Right ventricle myocardium inferior (tissue), 1 donor: ENCODE measurements at regions not wholly inside any gene's neighbourhood (a gene's known extent, or its start where the extent isn't known, plus 50 kb on each side); places are given as distances from the start of the nearest gene placed in this dataset.

Source experiments
- ATAC-seq: fragments of 200-7000 bp; cut with Tn5 transposase; one replicate; pipeline ENCODE4 v1.9.1; 2020; ENCODE audit warnings: mild to moderate bottlenecking, moderate library complexity
- DNase-seq: peaks from one replicate; pipeline ENCODE4 v3.0.0; 2021; ENCODE audit errors: missing footprints
- intact Hi-C: fragments of 100-400 bp; cut with DNase I; formaldehyde crosslinking; loops from one replicate; pipeline ENCODE4 v1.11.0; 2022
- donor health status: DM: no; HTN: yes; CAD: no; lungs with severe emphysema.

GRCh38 chr6:16846399-16846778, 85.1 kb upstream of the ATXN1 start:
- ATAC-seq (no peak), DNase-seq (no peak)
- intact Hi-C loops: no loop called here

- no peak for ATAC-seq
- intact Hi-C loops: no loop called here
- DNase-seq: no peak
Observed at GRCh38 chr6:16844183-16844582, 82.9 kb upstream of the ATXN1 start.

GRCh38 chr6:16842676-16843075, 81.4 kb upstream of the ATXN1 start:
- intact Hi-C loops: no loop called here
- ATAC-seq (no peak), DNase-seq (no peak)

GRCh38 chr6:16841241-16841640, 80.0 kb upstream of the ATXN1 start:
- no peak for ATAC-seq
- no peak for DNase-seq
- intact Hi-C loops: no loop called here

GRCh38 chr6:16840725-16841124, 79.5 kb upstream of the ATXN1 start:
- DNase-seq (no peak), ATAC-seq (no peak)
- intact Hi-C loops: no loop called here

GRCh38 chr6:16840291-16840690, 79.0 kb upstream of the ATXN1 start:
- ATAC-seq (no peak), DNase-seq (no peak)
- intact Hi-C loops: no loop called here

GRCh38 chr6:16839631-16840179, 78.4 kb upstream of the ATXN1 start:
- no peak for ATAC-seq
- intact Hi-C loops: no loop called here
- DNase-seq: no peak

- DNase-seq (no peak), ATAC-seq (no peak)
- intact Hi-C loops: no loop called here
Observed at GRCh38 chr6:16837217-16837972, 76.1 kb upstream of the ATXN1 start.

GRCh38 chr6:16836144-16836981, 75.1 kb upstream of the ATXN1 start:
- DNase-seq (no peak), ATAC-seq (peak; percentile 50)
- intact Hi-C loops: no loop called here

GRCh38 chr6:16834242-16834641, 73.0 kb upstream of the ATXN1 start:
- DNase-seq (no peak), ATAC-seq (no peak)
- intact Hi-C loops: no loop called here

GRCh38 chr6:16832721-16833120, 71.5 kb upstream of the ATXN1 start:
- intact Hi-C loops: no loop called here
- no peak for ATAC-seq

GRCh38 chr6:16832043-16832567, 70.8 kb upstream of the ATXN1 start:
- intact Hi-C loops: no loop called here
- ATAC-seq (no peak), DNase-seq (no peak)

More at GRCh38 chr6:16832721-16833120, 71.5 kb upstream of the ATXN1 start:
- no peak for DNase-seq

- ATAC-seq (no peak), DNase-seq (no peak)
- intact Hi-C loops: no loop called here
Observed at GRCh38 chr6:16831136-16831535, 69.9 kb upstream of the ATXN1 start.

- intact Hi-C loops: no loop called here
- DNase-seq (no peak), ATAC-seq (no peak)
Observed at GRCh38 chr6:16828058-16828457, 66.8 kb upstream of the ATXN1 start.

GRCh38 chr6:16827627-16828026, 66.4 kb upstream of the ATXN1 start:
- no peak for DNase-seq
- ATAC-seq: no peak
- intact Hi-C loops: no loop called here

GRCh38 chr6:16825784-16826183, 64.5 kb upstream of the ATXN1 start:
- intact Hi-C loops: no loop called here
- DNase-seq (no peak), ATAC-seq (no peak)

GRCh38 chr6:16824845-16825685, 63.8 kb upstream of the ATXN1 start:
- ATAC-seq (no peak), DNase-seq (no peak)
- intact Hi-C loops: no loop called here

- ATAC-seq: no peak
- intact Hi-C loops: no loop called here
- DNase-seq: no peak
Observed at GRCh38 chr6:16823718-16824352, 62.6 kb upstream of the ATXN1 start.
